Gastroesophageal sphincter (tissue), 3 donors: ENCODE measurements at regions not wholly inside any gene's neighbourhood (a gene's known extent, or its start where the extent isn't known, plus 50 kb on each side); places are given as distances from the start of the nearest gene placed in this dataset.

Source experiments
- CTCF ChIP-seq, 4 experiments: fragments of 200-600 bp in 2 of 4; fragments of 450-650 bp in 2 of 4; sonication (generic) in 1 of 4; IDR thresholded peaks; one replicate each; pipeline ENCODE4 v1.5.1; 2017 to 2019; ENCODE audit warnings: antibody characterized with exemption in 4 of 4, mild to moderate bottlenecking in 2 of 4, moderate library complexity in 2 of 4
- EP300 ChIP-seq: sonication (generic); formaldehyde crosslinking; IDR thresholded peaks from one replicate; pipeline ENCODE4 v1.6.1; 2017; ENCODE audit warnings: antibody characterized with exemption, mild to moderate bottlenecking
- POLR2A ChIP-seq, 2 donors: fragments of 450-650 bp; IDR thresholded peaks; one replicate each; pipeline ENCODE4 v1.6.1; 2017; ENCODE audit warnings: antibody characterized with exemption in 2 of 2, mild to moderate bottlenecking in 2 of 2, moderate library complexity in 1 of 2

DNA sequence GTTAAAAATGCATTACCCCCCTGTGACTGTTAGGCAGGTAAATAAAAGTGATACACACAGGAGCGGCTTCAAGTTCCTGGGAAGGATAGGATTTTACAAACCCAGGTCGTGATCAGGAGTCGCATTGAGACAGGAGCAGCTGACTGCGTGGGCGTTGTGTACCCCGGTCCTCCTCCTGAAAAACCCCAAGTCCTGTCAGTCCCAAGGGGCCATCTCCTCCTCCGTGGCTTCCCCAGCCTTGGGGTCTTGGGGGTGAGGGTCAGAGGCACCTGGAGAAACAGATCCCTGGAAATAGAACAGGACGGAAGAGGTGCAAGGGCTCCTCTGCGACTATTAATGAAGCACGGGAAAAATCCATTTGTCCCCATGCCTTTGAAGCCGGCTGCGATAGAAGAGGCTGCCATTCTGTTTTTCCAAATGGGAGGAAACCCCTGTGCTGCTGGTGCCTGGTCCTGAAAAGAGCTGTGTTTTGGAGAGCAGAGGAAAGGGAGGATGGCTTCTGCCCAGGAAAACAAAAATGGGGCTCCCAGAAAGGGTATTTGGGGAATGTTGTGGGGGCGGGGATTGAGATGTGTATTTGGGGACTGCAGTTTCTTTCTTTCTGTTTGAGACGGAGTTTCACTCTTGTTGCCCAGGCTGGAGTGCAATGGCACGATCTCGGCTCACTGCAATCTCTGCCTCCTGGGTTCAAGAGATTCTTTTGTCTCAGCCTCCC is 143.1 kb downstream of the ZNF664 start:
- TF ChIP-seq CTCF (IDR thresholded peaks at IDR 0.05), result no peak
- TF ChIP-seq POLR2A (IDR thresholded peaks at IDR 0.05), result no peak
- no peak for TF ChIP-seq EP300
